ENCODE measurements at regions not wholly inside any gene's neighbourhood (a gene's known extent, or its start where the extent isn't known, plus 50 kb on each side); places are given as distances from the start of the nearest gene placed in this dataset.

DNA sequence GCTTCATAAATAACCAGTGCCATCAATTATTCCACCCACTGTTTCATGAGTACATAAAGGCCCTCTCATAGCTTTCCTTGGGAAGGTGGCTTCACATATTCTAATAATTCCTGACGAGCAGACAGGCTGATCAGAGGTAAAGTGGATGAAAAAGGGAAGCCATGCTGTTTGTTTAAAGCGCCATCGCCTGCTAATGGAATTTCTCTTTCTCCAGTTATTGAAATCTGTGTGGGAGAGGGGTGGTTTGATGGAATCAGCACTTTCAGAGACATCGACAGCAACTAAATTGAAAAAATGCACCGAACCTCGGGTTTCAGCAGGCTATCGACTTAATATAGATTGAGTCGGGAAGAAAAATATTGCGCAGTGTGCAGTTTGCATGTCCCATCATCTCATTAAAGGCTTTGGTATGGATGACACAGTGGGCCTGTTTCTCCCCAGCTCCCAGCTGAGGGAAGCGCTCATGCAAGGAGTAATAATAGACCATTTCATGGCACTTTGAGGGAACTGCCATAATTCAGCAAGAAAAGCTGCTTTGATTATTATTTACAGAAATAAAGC, 472.1 kb downstream of the RBFOX1 start (continued):
- TF ChIP-seq JUN (IDR thresholded peaks at IDR 0.05; ENCODE audit: low read depth, low read length) = no peak
